ENCODE measurements at regions not wholly inside any gene's neighbourhood (a gene's known extent, or its start where the extent isn't known, plus 50 kb on each side); places are given as distances from the start of the nearest gene placed in this dataset.

DNA sequence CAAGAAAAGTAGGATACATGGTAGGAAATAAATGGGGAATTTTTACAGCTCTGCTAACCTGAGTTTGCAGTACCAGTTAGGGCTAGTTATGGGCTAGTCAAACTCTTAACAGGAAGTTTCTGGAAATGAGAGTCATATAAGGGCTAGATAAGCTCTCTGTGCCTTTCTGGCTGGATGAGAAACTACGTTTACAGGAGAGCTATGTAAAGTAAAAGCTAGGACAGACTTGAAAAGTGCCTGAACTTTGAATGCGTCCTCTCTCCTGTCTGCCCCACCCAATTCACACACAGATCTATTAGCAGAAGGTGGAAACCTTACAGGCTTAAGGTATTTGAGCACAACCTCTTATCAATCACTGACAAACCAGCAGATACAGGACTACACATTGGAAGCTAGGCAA lies 167.1 kb downstream of the SNX19 start:
- Histone ChIP-seq H3K27ac (ENCODE audit: low read length) (no peak overlapping the region), H3K9me3 (ENCODE audit: control insufficient read depth, low read depth, low read length) (no peaks in the 10 kb centered on the region), H3K27me3 (ENCODE audit: control insufficient read depth, insufficient read depth, low read length) (no peaks in the 10 kb centered on the region), H3K36me3 (ENCODE audit: control insufficient read depth, insufficient read depth, low read length) (no peaks in the 10 kb centered on the region), H3K4me1 (ENCODE audit: control insufficient read depth, insufficient read depth, low read length) (no peaks in the 10 kb centered on the region), H3K4me3 (ENCODE audit: low read length) (no peak overlapping the region)
- DNase-seq, result peak in 1 of 2 donors; percentile 42
- no CpG with 5 or more reads among the region's 2 CpGs for whole genome bisulfite sequencing (ENCODE audit: insufficient coverage, low lambda C conversion rate)

GRCh38 chr11:130760515-130761125 lies 155.7 kb downstream of the SNX19 start:
- Histone ChIP-seq H3K27me3 (ENCODE audit: control insufficient read depth, insufficient read depth, low read length) (peaks cover 28% of the 10 kb centered on the region), H3K27ac (ENCODE audit: low read length) (no peak overlapping the region), H3K36me3 (ENCODE audit: control insufficient read depth, insufficient read depth, low read length) (no peaks in the 10 kb centered on the region), H3K4me3 (ENCODE audit: low read length) (no peak overlapping the region), H3K4me1 (ENCODE audit: control insufficient read depth, insufficient read depth, low read length) (no peaks in the 10 kb centered on the region), H3K9me3 (ENCODE audit: control insufficient read depth, low read depth, low read length) (no peaks in the 10 kb centered on the region)
- WGBS (ENCODE audit: insufficient coverage, low lambda C conversion rate), result no CpG with 5 or more reads among the region's 6 CpGs
- DNase-seq, result no peak

DNA sequence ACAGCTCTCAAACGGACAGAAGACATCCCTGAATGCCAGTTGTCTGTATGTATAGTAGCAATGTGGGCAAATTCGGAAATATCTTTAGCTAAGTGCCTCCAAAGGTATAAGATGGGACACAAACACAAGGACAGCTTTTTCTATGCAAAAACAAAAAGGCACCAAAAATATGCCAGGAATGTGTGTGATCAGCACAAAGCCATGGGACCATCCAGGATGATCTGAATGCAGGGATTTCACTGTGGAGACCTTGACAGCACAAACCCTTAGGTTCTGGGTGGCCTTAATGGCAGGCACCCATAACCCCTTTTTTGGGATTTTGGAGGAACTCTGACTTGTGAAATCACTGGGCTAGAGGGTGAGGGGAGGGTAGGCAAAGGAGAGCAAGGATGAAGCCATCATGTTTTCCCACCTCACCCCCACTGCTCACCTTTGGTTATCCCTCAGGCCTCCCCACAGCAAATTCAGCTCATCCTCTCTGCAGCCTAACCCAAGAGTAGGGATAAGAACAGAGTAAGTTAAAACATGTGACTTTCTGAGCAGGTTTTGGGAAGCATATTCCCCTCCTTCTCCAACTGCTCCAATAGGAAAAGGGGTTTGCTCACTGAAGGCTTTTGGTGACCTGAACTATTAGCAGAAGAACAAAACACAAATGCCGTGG lies 154.6 kb downstream of the SNX19 start:
- Histone ChIP-seq H3K36me3 (ENCODE audit: control insufficient read depth, insufficient read depth, low read length) (no peaks in the 10 kb centered on the region), H3K9me3 (ENCODE audit: control insufficient read depth, low read depth, low read length) (no peaks in the 10 kb centered on the region), H3K27me3 (ENCODE audit: control insufficient read depth, insufficient read depth, low read length) (peaks cover 34% of the 10 kb centered on the region), H3K27ac (ENCODE audit: low read length) (no peak overlapping the region), H3K4me3 (ENCODE audit: low read length) (no peak overlapping the region), H3K4me1 (ENCODE audit: control insufficient read depth, insufficient read depth, low read length) (no peaks in the 10 kb centered on the region)
- no peak for DNase-seq
- 63% methylated on average over 1 of the region's 3 CpGs for WGBS (ENCODE audit: insufficient coverage, low lambda C conversion rate)

DNA sequence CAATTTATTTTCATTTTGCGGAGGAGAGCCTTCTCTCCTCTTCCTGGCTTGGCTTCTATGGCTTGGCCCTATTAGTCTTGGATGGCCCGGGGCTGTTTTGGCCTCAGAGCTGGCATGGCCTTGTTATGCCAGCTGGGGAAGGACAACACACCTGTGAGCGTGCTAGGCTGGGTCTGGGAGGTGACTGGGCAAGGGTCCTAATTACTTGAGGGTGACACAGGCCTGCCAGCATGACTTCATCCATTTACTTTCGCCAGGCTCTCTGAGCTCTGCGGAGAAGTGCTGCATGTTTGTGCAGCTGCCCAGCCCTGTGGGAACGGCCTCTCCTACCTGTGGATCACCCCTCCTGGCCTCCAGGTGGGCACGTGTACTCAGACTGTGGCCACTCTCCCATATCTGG lies 153.6 kb downstream of the SNX19 start:
- Histone ChIP-seq H3K36me3 (ENCODE audit: control insufficient read depth, insufficient read depth, low read length) (no peaks in the 10 kb centered on the region), H3K27ac (ENCODE audit: low read length) (no peak overlapping the region), H3K4me3 (ENCODE audit: low read length) (no peak overlapping the region), H3K9me3 (ENCODE audit: control insufficient read depth, low read depth, low read length) (no peaks in the 10 kb centered on the region), H3K4me1 (ENCODE audit: control insufficient read depth, insufficient read depth, low read length) (no peaks in the 10 kb centered on the region), H3K27me3 (ENCODE audit: control insufficient read depth, insufficient read depth, low read length) (peaks cover 34% of the 10 kb centered on the region)
- no CpG with 5 or more reads among the region's 7 CpGs for WGBS (ENCODE audit: insufficient coverage, low lambda C conversion rate)
- no peak for DNase-seq

DNA sequence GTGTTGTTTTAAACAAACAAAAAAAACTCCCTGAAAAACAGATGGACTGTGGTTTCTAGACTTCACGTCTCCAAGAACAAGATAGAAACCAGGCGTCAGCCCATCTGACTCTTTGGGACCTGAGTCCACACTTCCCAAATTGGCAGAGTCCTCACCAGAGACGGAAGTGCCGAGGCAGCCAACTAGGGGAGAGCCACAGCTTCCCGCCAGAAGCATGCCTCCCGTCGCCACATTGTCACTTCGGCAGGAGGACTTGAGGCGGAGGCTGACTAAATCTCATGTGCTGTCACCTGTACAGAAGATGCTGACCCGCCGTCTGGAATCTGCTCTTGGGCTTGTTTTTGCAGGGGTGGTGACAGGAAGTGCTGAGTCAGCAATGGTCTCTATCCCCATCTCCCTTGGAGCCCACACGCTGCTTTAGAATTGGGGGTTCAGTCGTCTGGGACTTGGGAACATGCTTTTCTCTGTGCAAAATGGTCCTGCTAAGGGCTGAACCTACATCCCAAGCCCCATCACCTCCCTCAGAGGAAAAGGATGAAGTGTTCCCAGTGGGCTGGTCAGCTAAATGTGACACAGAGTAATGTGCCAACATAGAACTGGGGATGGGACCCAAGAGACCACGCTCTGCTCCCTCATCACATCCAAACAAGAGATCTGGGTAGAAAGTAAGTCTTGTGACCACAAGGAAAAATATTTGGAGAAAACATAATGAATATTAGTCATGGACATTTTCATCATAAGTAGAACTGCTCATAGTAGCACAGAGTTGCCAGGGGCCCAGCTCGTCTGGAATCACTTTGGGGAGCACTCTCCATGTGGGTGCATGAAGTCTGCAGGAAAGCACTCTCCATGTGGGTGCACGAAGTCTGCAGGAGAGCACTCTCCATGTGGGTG lies 152.9 kb downstream of the SNX19 start:
- H3K27ac ChIP-seq (ENCODE audit: low read length), result no peak overlapping the region
- H3K36me3 ChIP-seq (ENCODE audit: control insufficient read depth, insufficient read depth, low read length), result no peaks in the 10 kb centered on the region
- no peaks in the 10 kb centered on the region for H3K9me3 ChIP-seq (ENCODE audit: control insufficient read depth, low read depth, low read length)
- H3K27me3 ChIP-seq (ENCODE audit: control insufficient read depth, insufficient read depth, low read length), result peaks cover 37% of the 10 kb centered on the region
- WGBS (ENCODE audit: insufficient coverage, low lambda C conversion rate), result 100% methylated on average over 1 of the region's 16 CpGs
- no peak overlapping the region for H3K4me3 ChIP-seq (ENCODE audit: low read length)
- H3K4me1 ChIP-seq (ENCODE audit: control insufficient read depth, insufficient read depth, low read length), result no peaks in the 10 kb centered on the region
- DNase-seq, result no peak

DNA sequence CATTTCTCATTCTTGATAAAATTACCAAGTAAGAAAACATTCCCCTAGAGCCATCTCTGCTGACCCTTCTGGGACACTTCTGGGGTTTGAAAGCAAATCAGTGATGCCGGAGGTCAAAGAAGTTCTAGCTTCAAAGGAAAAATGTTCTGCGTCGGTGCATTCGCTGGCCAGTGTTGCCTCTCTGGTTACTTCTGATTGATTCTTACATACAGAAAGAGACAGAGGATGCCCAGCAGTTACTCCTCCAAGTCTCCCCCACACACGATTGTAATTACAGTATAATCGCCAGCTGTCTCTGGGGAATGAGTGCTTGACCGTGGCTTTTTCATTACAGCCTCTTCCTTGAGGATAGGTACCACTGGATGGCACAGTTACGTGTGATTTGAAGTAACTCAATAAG lies 150.9 kb downstream of the SNX19 start:
- Histone ChIP-seq H3K9me3 (ENCODE audit: control insufficient read depth, low read depth, low read length) (no peaks in the 10 kb centered on the region), H3K4me3 (ENCODE audit: low read length) (no peak overlapping the region), H3K27me3 (ENCODE audit: control insufficient read depth, insufficient read depth, low read length) (peaks cover 36% of the 10 kb centered on the region)

GRCh38 chr11:130765951-130766649 lies 150.2 kb downstream of the SNX19 start:
- H3K27ac ChIP-seq (ENCODE audit: low read length), result no peak overlapping the region
- DNase-seq, result no peak
- H3K27me3 ChIP-seq (ENCODE audit: control insufficient read depth, insufficient read depth, low read length), result peaks cover 30% of the 10 kb centered on the region
- H3K9me3 ChIP-seq (ENCODE audit: control insufficient read depth, low read depth, low read length), result no peaks in the 10 kb centered on the region
- no peak overlapping the region for H3K4me3 ChIP-seq (ENCODE audit: low read length)
- WGBS (ENCODE audit: insufficient coverage, low lambda C conversion rate), result 67% methylated on average over 1 of the region's 5 CpGs
- no peaks in the 10 kb centered on the region for H3K36me3 ChIP-seq (ENCODE audit: control insufficient read depth, insufficient read depth, low read length)
- no peaks in the 10 kb centered on the region for H3K4me1 ChIP-seq (ENCODE audit: control insufficient read depth, insufficient read depth, low read length)

More for the DNA sequence above, 150.9 kb downstream of the SNX19 start:
- Histone ChIP-seq H3K4me1 (ENCODE audit: control insufficient read depth, insufficient read depth, low read length) (no peaks in the 10 kb centered on the region), H3K36me3 (ENCODE audit: control insufficient read depth, insufficient read depth, low read length) (no peaks in the 10 kb centered on the region), H3K27ac (ENCODE audit: low read length) (no peak overlapping the region)
- DNase-seq, result no peak
- WGBS (ENCODE audit: insufficient coverage, low lambda C conversion rate), result no CpG with 5 or more reads among the region's 8 CpGs

DNA sequence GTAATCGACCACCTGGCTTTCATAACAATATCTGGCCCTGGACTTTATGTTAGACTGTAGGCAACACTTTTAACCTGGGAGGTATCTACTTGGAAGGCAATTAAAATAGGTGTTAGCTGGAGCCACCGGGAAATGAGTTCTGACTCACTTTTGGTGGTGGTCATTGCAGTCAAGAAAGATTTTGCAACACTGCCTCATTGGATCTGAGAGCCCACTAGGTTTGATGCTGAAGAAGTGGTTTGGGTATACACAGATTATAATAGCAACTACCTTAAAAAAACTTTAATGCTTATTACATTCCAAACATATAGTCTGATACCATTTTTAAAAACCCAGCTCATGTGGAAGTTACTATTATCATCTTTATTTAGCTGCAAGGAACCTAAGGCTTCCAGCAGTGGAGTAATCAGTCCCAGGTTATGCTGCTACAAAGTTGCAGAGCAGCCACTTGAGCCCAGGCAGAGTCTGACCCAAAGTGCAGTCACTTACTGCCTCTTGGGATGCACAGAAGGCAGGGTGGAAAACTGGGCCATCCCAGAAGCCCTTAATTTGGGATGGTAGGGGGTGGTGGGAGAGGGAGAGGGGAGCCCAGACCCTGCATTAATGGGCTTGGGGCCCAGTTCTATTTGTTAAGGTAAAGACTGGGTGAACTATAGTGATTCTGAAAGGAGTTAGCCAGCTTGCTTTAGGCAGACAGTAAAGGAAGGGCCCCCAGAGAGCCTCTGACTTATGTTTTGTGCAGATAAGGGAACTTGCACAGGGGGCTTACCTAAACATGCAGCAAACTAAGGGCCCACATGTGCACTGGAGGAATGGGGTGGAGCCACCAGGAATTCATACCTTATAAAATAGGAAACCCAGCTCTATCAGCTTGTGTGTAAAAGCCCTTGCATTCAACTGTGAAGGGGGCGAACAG lies 149.4 kb downstream of the SNX19 start:
- WGBS (ENCODE audit: insufficient coverage, low lambda C conversion rate), result no CpG with 5 or more reads among the region's 3 CpGs
- DNase-seq, result no peak
- Histone ChIP-seq H3K4me1 (ENCODE audit: control insufficient read depth, insufficient read depth, low read length) (no peaks in the 10 kb centered on the region), H3K27ac (ENCODE audit: low read length) (no peak overlapping the region), H3K27me3 (ENCODE audit: control insufficient read depth, insufficient read depth, low read length) (peaks cover 30% of the 10 kb centered on the region), H3K4me3 (ENCODE audit: low read length) (no peak overlapping the region), H3K9me3 (ENCODE audit: control insufficient read depth, low read depth, low read length) (no peaks in the 10 kb centered on the region), H3K36me3 (ENCODE audit: control insufficient read depth, insufficient read depth, low read length) (no peaks in the 10 kb centered on the region)

DNA sequence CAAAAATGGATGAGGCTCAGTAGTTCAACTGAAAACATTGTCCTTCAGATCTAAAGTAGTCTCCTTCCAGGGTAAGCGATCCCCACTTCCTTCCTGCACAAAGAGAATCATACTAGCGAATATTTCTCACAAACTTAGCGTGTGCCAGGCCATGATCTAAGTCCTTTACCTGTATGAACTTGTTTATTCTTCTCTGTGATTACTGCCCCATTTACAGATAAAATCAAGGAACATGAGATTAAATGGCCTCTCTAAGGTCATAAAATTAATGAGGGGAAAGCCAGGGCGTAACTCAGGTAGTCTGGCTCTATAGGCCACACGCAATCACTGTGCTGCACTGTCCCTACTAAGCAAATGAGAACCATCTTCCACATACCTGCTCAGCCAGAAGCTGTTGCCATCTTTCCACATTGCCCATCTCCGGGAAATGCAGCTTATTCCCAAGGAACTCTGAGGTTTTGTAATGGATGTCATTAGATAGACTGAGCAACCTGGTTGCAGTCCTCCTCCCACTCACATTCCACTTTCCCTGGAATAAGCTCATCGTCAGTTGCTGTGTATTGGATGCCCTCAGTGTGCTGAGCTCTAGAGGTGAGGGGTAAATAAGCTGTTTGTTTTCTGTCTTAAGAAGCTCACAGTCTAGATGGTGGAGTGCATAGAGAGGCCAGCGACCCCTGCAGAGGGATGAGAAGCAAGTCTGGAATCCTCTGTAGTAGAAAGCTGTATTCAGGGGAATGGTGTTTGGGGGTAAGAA lies 146.3 kb downstream of the SNX19 start:
- DNase-seq, result peak in 1 of 2 donors; percentile 34
- 20% methylated on average over 1 of the region's 8 CpGs for WGBS (ENCODE audit: insufficient coverage, low lambda C conversion rate)
- Histone ChIP-seq H3K27ac (ENCODE audit: low read length) (no peak overlapping the region), H3K9me3 (ENCODE audit: control insufficient read depth, low read depth, low read length) (no peaks in the 10 kb centered on the region), H3K4me1 (ENCODE audit: control insufficient read depth, insufficient read depth, low read length) (peaks cover 7% of the 10 kb centered on the region), H3K4me3 (ENCODE audit: low read length) (no peak overlapping the region), H3K27me3 (ENCODE audit: control insufficient read depth, insufficient read depth, low read length) (peaks cover 12% of the 10 kb centered on the region), H3K36me3 (ENCODE audit: control insufficient read depth, insufficient read depth, low read length) (no peaks in the 10 kb centered on the region)
